ENCODE measurements at regions not wholly inside any gene's neighbourhood (a gene's known extent, or its start where the extent isn't known, plus 50 kb on each side); places are given as distances from the start of the nearest gene placed in this dataset.

DNA sequence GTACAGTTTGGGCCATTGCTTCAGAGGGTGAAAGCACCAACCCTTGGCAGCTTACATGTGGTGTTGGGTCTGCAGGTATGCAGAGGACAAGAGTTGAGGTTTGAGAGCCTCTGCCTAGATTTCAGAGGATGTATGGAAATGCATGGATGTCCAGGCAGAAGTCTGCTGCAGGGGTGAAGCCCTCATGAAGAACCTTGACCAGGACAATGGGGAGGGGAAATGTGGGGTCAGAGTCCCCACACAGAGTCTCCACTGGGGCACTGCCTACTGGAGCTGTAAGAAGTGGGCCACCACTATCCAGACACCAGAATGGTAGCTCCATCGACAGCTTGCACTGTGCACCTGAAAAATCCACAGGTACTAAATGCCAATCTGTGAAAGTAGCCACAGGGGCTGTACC lies 113.6 kb upstream of the SPATA31C2 start:
- H3K4me1 Mint-ChIP-seq: no peaks in the 10 kb centered on the region
- H3K4me3 ChIP-seq (ENCODE audit: low read length): no peak overlapping the region
- TF ChIP-seq CTCF (IDR thresholded peaks at IDR 0.05): no peak
- WGBS (ENCODE audit: insufficient coverage): 90% methylated on average over 1 of the region's 1 CpG
- peaks cover 2% of the 10 kb centered on the region for H3K27me3 ChIP-seq (ENCODE audit: control insufficient read depth, insufficient read depth, low read length)
- peaks cover 7 to 17% of the 10 kb centered on the region in 2 donors for H3K9me3 Mint-ChIP-seq
- H3K36me3 ChIP-seq (ENCODE audit: control insufficient read depth, insufficient read depth, low read length): no peaks in the 10 kb centered on the region
- H3K36me3 Mint-ChIP-seq: no peaks in the 10 kb centered on the region
- peaks cover 21 to 36% of the 10 kb centered on the region in 2 donors for H3K27me3 Mint-ChIP-seq (ENCODE audit: low read depth in 2 of 2)
- H3K9me3 ChIP-seq (ENCODE audit: control insufficient read depth, insufficient read depth, low read length): peaks cover 19% of the 10 kb centered on the region
- no peak for ATAC-seq
- intact Hi-C loops (cut with micrococcal nuclease): no loop called here
- no peak for DNase-seq
- H3K27ac ChIP-seq (ENCODE audit: low read length): no peak overlapping the region
- H3K4me1 ChIP-seq (ENCODE audit: control insufficient read depth, insufficient read depth, low read length): no peaks in the 10 kb centered on the region
- no peak overlapping the region for H3K27ac Mint-ChIP-seq
- no peak overlapping the region for H3K4me3 Mint-ChIP-seq

DNA sequence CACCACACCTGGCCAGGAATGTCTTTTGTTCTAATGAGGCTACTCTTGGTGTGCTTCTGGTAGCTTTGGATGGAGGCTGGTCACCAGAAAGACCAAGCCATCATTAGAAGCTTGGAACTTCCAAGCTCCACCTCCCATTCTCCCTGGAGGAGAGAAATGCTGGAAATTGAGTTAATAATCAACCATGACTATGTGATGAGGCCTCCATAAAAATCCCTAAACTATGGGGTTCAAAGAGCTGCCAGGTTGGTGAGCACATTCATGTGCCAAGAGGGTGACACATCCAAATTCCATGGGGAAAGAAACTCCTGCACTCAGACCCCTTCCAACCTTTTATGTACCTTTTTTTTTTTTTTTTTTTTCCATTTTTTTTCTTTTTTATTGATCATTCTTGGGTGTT lies 105.5 kb upstream of the SPATA31C2 start:
- intact Hi-C loops (cut with micrococcal nuclease): no loop called here
- Mint-ChIP-seq H3K27ac (no peak overlapping the region), H3K9me3 (no peaks in the 10 kb centered on the region), H3K4me3 (no peak overlapping the region), H3K36me3 (no peaks in the 10 kb centered on the region), H3K4me1 (peaks cover 0 to 7% of the 10 kb centered on the region in 2 donors), H3K27me3 (ENCODE audit: low read depth in 2 of 2) (peaks cover 40 to 58% of the 10 kb centered on the region in 2 donors)
- DNase-seq: no peak
- H3K36me3 ChIP-seq (ENCODE audit: control insufficient read depth, insufficient read depth, low read length): no peaks in the 10 kb centered on the region
- peaks cover 3% of the 10 kb centered on the region for H3K4me1 ChIP-seq (ENCODE audit: control insufficient read depth, insufficient read depth, low read length)
- ATAC-seq: no peak
- no peak overlapping the region for H3K27ac ChIP-seq (ENCODE audit: low read length)
- no peak for TF ChIP-seq CTCF (IDR thresholded peaks at IDR 0.05)
- H3K4me3 ChIP-seq (ENCODE audit: low read length): no peak overlapping the region
- no peaks in the 10 kb centered on the region for H3K9me3 ChIP-seq (ENCODE audit: control insufficient read depth, insufficient read depth, low read length)
- H3K27me3 ChIP-seq (ENCODE audit: control insufficient read depth, insufficient read depth, low read length): peaks cover 12% of the 10 kb centered on the region

DNA sequence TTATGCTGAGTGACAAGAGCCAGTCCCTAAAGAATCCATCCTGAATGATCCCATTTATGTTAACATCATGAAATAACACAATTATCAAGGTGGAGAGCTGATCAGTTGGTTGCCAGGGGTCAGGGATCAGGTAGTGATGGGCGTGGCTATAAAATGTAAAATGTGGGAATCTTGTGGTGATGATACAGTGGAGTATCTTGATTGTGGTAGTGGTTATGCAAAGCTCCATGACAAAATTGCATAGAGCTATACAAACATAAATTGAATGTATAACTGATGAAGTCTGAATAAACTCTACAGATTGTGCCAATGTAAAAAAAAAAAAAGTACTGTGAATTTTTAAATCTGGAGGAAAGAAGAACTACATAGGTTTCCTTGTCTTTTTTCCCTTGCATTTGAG lies 104.6 kb upstream of the SPATA31C2 start:
- 80% methylated on average over 1 of the region's 1 CpG for WGBS (ENCODE audit: insufficient coverage)
- intact Hi-C loops (cut with micrococcal nuclease): no loop called here
- DNase-seq: no peak
- peaks cover 6 to 13% of the 10 kb centered on the region in 2 donors for H3K4me1 Mint-ChIP-seq
- H3K4me3 ChIP-seq (ENCODE audit: low read length): no peak overlapping the region
- peaks cover 12% of the 10 kb centered on the region for H3K27me3 ChIP-seq (ENCODE audit: control insufficient read depth, insufficient read depth, low read length)
- H3K27ac Mint-ChIP-seq: no peak overlapping the region
- no peak overlapping the region for H3K27ac ChIP-seq (ENCODE audit: low read length)
- peaks cover 38 to 55% of the 10 kb centered on the region in 2 donors for H3K27me3 Mint-ChIP-seq (ENCODE audit: low read depth in 2 of 2)
- no peaks in the 10 kb centered on the region for H3K9me3 Mint-ChIP-seq
- no peaks in the 10 kb centered on the region for H3K9me3 ChIP-seq (ENCODE audit: control insufficient read depth, insufficient read depth, low read length)
- no peak overlapping the region for H3K4me3 Mint-ChIP-seq
- no peaks in the 10 kb centered on the region for H3K36me3 ChIP-seq (ENCODE audit: control insufficient read depth, insufficient read depth, low read length)
- H3K4me1 ChIP-seq (ENCODE audit: control insufficient read depth, insufficient read depth, low read length): peaks cover 9% of the 10 kb centered on the region
- no peak for ATAC-seq
- H3K36me3 Mint-ChIP-seq: no peaks in the 10 kb centered on the region
- no peak for TF ChIP-seq CTCF (IDR thresholded peaks at IDR 0.05)

DNA sequence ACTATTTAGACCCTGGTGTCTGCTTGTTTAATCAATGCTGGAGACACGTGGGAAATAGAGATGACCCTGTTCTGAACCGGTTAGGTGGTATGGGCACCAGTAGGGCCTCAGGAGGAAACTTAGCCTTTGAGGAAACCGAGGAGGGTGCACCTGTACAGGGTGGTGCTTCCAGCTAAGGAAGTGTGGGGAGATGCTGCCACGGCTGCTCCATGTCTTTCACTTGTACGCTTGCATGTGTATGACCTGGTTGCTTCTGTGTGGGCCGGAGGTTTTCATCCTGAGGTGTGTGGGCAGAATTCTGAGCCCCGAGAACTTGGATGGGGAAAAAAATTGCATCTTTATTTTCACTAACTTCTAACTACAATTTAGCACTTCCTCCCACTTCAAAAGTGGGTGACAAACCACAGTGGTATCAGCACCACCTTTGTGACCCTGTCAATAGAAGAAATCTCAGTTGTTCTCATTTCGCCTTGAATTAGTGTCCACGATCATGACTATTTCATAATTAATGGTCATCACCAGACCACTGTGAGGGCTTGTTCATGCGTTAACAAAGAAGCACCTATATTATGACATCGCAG lies 99.8 kb upstream of the SPATA31C2 start:
- intact Hi-C loops (cut with micrococcal nuclease): no loop called here
- Mint-ChIP-seq H3K27ac (peak overlapping the region in 1 of 2 donors; percentile 9), H3K36me3 (no peaks in the 10 kb centered on the region), H3K9me3 (no peaks in the 10 kb centered on the region), H3K4me1 (peaks cover 13 to 18% of the 10 kb centered on the region in 2 donors), H3K27me3 (ENCODE audit: low read depth in 2 of 2) (peaks cover 57 to 86% of the 10 kb centered on the region in 2 donors), H3K4me3 (no peak overlapping the region)
- 36% methylated on average over 10 of the region's 11 CpGs for WGBS (ENCODE audit: insufficient coverage)
- Histone ChIP-seq H3K4me1 (ENCODE audit: control insufficient read depth, insufficient read depth, low read length) (peaks cover 13% of the 10 kb centered on the region), H3K27ac (ENCODE audit: low read length) (no peak overlapping the region), H3K36me3 (ENCODE audit: control insufficient read depth, insufficient read depth, low read length) (no peaks in the 10 kb centered on the region), H3K4me3 (ENCODE audit: low read length) (no peak overlapping the region), H3K27me3 (ENCODE audit: control insufficient read depth, insufficient read depth, low read length) (peaks cover 12% of the 10 kb centered on the region), H3K9me3 (ENCODE audit: control insufficient read depth, insufficient read depth, low read length) (no peaks in the 10 kb centered on the region)
- no peak for TF ChIP-seq CTCF (IDR thresholded peaks at IDR 0.05)
- DNase-seq (peak in 1 of 2 donors; percentile 17), ATAC-seq (peak; percentile 18 to 82 (median 30))
